ENCODE measurements at regions not wholly inside any gene's neighbourhood (a gene's known extent, or its start where the extent isn't known, plus 50 kb on each side); places are given as distances from the start of the nearest gene placed in this dataset.

DNA sequence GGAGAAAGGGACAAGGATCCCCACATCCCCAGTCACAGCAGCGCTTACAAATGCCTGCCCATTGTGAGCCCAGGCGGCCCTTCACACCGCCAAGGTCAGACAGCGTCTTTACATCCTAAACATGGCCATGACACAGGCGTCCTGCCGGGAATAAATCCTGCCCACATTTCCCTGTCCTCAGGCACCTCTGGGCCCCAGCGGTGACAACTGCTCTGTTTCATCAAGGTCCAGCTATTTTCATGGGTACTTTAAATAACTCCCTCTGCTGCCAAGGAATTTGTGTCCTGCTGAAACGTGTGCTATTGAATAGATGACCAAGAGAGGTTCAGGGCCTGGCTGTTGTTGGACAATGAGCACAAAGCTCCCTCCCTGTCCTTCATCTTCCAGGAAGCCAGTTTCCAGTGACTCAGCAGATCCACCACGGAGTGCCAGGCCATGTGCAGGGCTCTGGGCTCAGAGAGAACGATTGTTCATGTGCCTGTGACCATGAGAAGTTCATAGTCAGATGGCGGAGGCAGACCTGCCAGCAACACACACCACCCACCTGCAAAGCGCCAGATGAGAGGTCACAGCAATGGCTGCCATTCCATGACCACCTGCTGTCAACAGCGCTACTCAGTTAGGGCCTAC, 195.8 kb downstream of the MATN1 start:
- Histone ChIP-seq H3K9ac (ENCODE audit: insufficient read depth in 1 of 2, low read length in 2 of 2) (no peak overlapping the region), H3K4me1 (ENCODE audit: control insufficient read depth in 5 of 5, insufficient read depth in 5 of 5, low read length in 5 of 5) (peaks cover 0 to 8% (median 3%) of the 10 kb centered on the region in 5 donors), H3K36me3 (ENCODE audit: control insufficient read depth in 4 of 4, insufficient read depth in 4 of 4, low read length in 4 of 4) (no peaks in the 10 kb centered on the region), H3K27me3 (ENCODE audit: control insufficient read depth in 3 of 3, insufficient read depth in 3 of 3, low read length in 2 of 3) (peaks cover 0 to 16% (median 3%) of the 10 kb centered on the region in 3 donors), H3K27ac (ENCODE audit: low read depth in 1 of 2, low read length in 1 of 2) (peak overlapping the region in 1 of 2 donors; percentile 91), H3K4me3 (no peak overlapping the region), H3K9me3 (ENCODE audit: control insufficient read depth in 4 of 4, insufficient read depth in 3 of 4, low read length in 3 of 4) (peaks cover 0 to 1% (median 0%) of the 10 kb centered on the region in 4 donors)
- TF ChIP-seq, protein P1, sequence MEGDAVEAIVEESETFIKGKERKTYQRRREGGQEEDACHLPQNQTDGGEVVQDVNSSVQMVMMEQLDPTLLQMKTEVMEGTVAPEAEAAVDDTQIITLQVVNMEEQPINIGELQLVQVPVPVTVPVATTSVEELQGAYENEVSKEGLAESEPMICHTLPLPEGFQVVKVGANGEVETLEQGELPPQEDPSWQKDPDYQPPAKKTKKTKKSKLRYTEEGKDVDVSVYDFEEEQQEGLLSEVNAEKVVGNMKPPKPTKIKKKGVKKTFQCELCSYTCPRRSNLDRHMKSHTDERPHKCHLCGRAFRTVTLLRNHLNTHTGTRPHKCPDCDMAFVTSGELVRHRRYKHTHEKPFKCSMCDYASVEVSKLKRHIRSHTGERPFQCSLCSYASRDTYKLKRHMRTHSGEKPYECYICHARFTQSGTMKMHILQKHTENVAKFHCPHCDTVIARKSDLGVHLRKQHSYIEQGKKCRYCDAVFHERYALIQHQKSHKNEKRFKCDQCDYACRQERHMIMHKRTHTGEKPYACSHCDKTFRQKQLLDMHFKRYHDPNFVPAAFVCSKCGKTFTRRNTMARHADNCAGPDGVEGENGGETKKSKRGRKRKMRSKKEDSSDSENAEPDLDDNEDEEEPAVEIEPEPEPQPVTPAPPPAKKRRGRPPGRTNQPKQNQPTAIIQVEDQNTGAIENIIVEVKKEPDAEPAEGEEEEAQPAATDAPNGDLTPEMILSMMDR (IDR thresholded peaks at IDR 0.05; ENCODE audit: control extremely low read depth, extremely low read depth): no peak
- ATAC-seq (ENCODE audit: insufficient read depth, low FRiP score): no peak
- DNase-seq: no peak
- 57 to 65% methylated on average over 13 of the region's 13 CpGs for WGBS, 2 donors

DNA sequence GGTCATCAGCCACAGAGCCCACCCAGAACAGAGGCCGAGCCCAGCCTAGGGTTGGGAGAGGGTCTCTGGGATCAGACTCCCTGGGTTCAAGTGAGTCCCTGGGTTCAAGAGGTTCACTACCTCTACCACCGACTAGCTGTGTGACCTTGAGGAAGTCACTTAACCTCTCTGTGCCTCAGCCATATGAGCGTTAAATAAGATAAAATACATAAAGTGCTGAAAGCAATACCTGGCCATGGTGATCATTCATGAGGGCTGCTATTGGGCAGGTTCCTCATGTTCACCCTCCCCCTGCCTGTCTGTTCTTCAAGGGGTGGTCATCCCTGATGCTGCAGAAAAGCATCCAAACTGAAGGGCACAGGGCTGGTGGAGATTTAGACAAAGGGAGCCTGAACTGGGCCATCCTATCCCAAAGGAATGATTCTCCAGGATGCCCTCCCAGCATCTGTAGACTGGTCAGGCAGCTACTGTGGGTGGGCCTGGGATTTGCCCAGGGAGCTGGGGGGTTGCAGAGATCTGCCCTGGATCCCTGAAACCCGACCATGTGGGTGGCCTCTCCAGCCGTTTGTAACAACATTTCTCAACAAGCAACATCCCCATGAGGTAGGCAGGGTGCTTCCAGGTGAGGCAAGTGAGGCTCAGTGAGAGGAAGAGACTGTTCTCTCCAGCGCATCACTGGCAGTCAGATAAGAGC, 196.6 kb downstream of the MATN1 start:
- Histone ChIP-seq H3K4me3 (no peak overlapping the region), H3K9ac (ENCODE audit: insufficient read depth in 1 of 2, low read length in 2 of 2) (no peak overlapping the region), H3K9me3 (ENCODE audit: control insufficient read depth in 4 of 4, insufficient read depth in 3 of 4, low read length in 3 of 4) (no peaks in the 10 kb centered on the region), H3K36me3 (ENCODE audit: control insufficient read depth in 4 of 4, insufficient read depth in 4 of 4, low read length in 4 of 4) (no peaks in the 10 kb centered on the region), H3K27ac (ENCODE audit: low read depth in 1 of 2, low read length in 1 of 2) (peak overlapping the region in 1 of 2 donors; percentile 91), H3K27me3 (ENCODE audit: control insufficient read depth in 3 of 3, insufficient read depth in 3 of 3, low read length in 2 of 3) (peaks cover 0 to 19% (median 3%) of the 10 kb centered on the region in 3 donors), H3K4me1 (ENCODE audit: control insufficient read depth in 5 of 5, insufficient read depth in 5 of 5, low read length in 5 of 5) (peaks cover 0 to 16% (median 5%) of the 10 kb centered on the region in 5 donors)
- no peak for DNase-seq
- TF ChIP-seq, protein P1 (IDR thresholded peaks at IDR 0.05; ENCODE audit: control extremely low read depth, extremely low read depth): no peak
- WGBS, 2 donors: 49 to 57% methylated on average over 6 of the region's 6 CpGs
- ATAC-seq (ENCODE audit: insufficient read depth, low FRiP score): no peak

DNA sequence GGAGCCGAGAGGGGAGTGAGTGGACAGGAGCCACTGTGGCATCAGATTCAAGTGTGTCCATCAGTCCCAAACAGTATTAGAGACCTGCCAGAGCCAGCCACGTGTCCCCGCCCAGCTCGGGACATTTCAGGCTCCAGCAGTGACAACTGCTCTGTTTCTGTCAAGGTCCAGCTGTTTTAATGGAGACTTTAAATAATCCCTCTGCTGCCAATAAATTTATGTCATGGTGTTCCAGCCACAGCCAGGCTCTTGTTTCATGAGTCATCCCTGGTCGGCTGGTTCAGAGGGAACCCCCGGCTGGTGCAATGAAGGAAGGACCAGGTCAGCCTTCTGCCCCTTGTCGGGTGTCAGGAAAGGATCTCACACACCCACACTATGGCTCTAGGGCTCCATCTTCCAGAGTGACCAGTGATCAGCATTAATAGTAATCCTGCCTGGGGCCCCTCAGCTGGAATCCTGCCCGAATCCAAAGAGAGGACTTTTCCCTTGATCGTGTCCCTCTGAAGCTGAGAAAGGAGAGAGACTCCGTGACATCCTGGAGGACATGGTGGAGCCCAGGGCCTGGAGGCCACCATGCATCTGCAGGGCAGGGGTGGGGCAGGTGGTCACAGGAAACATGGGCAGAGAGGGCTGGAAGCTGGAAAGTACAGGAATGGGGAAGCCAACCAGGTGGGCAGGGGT, 197.3 kb downstream of the MATN1 start:
- Histone ChIP-seq H3K27ac (ENCODE audit: low read depth in 1 of 2, low read length in 1 of 2) (peak overlapping the region in 1 of 2 donors; percentile 91), H3K9ac (ENCODE audit: insufficient read depth in 1 of 2, low read length in 2 of 2) (no peak overlapping the region), H3K9me3 (ENCODE audit: control insufficient read depth in 4 of 4, insufficient read depth in 3 of 4, low read length in 3 of 4) (no peaks in the 10 kb centered on the region), H3K4me3 (no peak overlapping the region), H3K27me3 (ENCODE audit: control insufficient read depth in 3 of 3, insufficient read depth in 3 of 3, low read length in 2 of 3) (peaks cover 0 to 19% (median 7%) of the 10 kb centered on the region in 3 donors), H3K4me1 (ENCODE audit: control insufficient read depth in 5 of 5, insufficient read depth in 5 of 5, low read length in 5 of 5) (peaks cover 0 to 17% (median 7%) of the 10 kb centered on the region in 5 donors), H3K36me3 (ENCODE audit: control insufficient read depth in 4 of 4, insufficient read depth in 4 of 4, low read length in 4 of 4) (no peaks in the 10 kb centered on the region)
- 53 to 55% methylated on average over 10 of the region's 10 CpGs for WGBS, 2 donors
- DNase-seq (peak in 1 of 3 donors; percentile 4), ATAC-seq (ENCODE audit: insufficient read depth, low FRiP score) (no peak)
- TF ChIP-seq, protein P1 (IDR thresholded peaks at IDR 0.05; ENCODE audit: control extremely low read depth, extremely low read depth): no peak
